HL-60/S4 treated with phorbol 12-myristate 13-acetate at 8.2 ng/mL for 4 days and 3 days (cell line): ENCODE measurements at regions not wholly inside any gene's neighbourhood (a gene's known extent, or its start where the extent isn't known, plus 50 kb on each side); places are given as distances from the start of the nearest gene placed in this dataset.
"Not testable (repeated sequence)": the region's sequence is repeated elsewhere in the genome, so short reads cannot be mapped to it uniquely, and the experiment has no call there.

ENCODE experiments used
- in situ Hi-C: fragments of 300-500 bp; cut with MboI; formaldehyde crosslinking; loops from 2 replicates; pipeline ENCODE4 v1.15.0; 2022; ENCODE audit warnings: low sequenced_read_pairs

DNA sequence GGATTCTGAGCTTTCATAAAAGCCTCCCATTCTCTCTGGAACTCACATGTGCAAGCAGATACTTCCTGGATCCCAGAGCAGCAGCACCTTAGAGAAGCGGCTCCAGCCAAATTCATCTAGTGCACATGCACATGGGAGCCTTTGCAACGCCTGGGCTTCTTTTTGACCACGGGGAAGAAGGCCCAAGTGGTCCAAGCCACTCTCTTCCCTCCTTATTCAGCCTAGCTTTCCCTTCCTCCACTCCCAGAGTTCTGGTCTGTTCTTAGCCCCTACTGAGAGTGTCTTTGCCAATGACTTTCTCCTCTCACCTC is 118.7 kb downstream of the ZNF365 start:
- in situ Hi-C loops, result no loop called here

GRCh38 chr10:62496925-62497324 is 122.8 kb downstream of the ZNF365 start:
- in situ Hi-C loops, result no loop called here

- in situ Hi-C loops, result no loop called here
These were observed 124.1 kb downstream of the ZNF365 start for GRCh38 chr10:62498271-62498670.

DNA sequence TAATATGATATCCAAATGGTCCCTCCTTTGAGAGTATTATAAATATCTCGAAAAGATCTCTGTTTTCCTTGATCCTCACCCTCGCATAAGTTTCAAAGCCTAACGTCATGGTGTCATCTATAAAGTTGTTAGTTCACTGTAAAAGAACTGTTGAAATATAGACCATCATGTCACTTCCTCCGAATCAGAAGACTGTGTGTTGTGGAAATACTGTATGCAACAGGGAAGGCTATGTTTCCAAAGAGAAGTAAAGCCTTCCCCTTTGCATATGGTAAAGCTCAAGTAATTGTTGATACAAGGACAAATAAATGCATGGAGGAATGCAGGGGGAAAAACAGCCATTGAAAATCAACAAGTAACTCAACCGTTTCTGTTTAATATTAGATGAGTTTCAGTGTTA is 125.9 kb downstream of the ZNF365 start:
- in situ Hi-C loops, result not testable (repeated sequence)

GRCh38 chr10:62501547-62501946 is 127.4 kb downstream of the ZNF365 start:
- in situ Hi-C loops, result no loop called here

GRCh38 chr10:62502995-62503613 is 128.9 kb downstream of the ZNF365 start:
- in situ Hi-C loops, result no loop called here

- in situ Hi-C loops, result no loop called here
These were observed 129.7 kb downstream of the ZNF365 start for GRCh38 chr10:62503872-62504271.

DNA sequence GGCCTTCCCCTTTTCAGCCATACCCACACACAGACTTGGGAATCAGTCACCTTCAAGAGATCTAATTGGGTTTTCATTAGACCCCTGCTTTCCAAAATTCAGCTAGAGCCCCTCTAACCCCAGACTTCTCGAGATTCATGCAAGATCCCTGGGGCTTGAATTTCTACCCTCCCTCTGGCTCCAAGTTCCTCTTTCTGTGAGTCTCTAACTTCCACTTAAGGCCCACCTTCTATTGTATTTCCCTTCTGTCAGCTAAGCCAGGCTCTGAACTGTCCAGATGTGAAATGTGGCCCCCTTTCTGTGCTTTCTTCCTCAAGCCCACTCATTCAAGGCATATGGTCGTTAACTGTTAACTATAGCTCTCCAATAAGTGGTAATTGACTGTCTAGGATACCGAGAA is 132.2 kb downstream of the ZNF365 start:
- in situ Hi-C loops, result no loop called here

- in situ Hi-C loops, result no loop called here
These were observed 137.1 kb downstream of the ZNF365 start for GRCh38 chr10:62511238-62511637.

DNA sequence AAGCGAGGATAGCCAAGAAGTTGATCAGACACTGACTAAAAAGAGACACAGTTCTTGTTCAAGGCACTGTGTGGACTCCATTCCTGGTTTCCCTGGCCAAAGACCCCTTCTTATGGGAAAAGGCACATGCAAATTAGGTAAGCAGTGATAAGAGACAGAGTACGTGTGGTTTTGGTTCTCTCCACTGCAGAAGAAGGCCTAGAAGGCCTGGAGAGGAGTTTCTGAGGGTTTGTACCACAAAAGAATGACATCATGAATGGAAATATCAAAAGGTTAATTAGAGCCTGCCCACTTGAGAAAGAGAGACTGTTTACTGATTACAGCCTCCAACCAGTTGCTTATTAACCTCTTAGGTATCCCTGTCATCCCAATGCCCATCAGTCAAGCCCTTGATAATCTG is 137.5 kb downstream of the ZNF365 start:
- in situ Hi-C loops, result no loop called here

GRCh38 chr10:62512732-62513475 is 138.7 kb downstream of the ZNF365 start:
- in situ Hi-C loops, result no loop called here

DNA sequence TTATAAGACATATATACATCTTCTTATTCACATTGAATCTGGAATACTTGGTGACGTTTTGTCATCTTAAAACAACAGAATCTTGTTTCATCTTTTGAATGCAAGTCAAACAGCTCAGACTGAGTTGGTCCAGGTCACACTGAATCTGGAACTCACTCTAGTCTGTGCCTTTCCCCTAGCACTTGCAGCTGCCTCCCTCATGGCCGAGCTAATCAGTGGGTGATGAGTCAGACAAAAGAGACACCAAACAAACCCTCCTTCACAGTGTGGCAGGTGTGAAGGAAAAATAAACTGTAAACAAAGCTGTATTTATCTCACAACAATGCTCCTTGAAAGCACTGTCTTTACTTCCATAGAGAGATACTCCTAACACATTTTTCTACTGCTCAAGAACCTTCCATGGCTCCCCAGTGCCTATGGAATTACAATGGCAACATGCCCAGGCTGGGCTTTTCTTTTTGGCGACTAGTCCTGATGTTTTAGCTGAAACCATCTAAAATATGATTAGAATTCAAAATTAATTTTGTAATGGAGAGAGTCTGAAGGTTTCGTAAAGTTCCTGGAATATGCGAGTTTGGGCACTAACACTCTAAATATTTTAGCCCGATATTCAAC is 140.0 kb downstream of the ZNF365 start:
- in situ Hi-C loops, result no loop called here

DNA sequence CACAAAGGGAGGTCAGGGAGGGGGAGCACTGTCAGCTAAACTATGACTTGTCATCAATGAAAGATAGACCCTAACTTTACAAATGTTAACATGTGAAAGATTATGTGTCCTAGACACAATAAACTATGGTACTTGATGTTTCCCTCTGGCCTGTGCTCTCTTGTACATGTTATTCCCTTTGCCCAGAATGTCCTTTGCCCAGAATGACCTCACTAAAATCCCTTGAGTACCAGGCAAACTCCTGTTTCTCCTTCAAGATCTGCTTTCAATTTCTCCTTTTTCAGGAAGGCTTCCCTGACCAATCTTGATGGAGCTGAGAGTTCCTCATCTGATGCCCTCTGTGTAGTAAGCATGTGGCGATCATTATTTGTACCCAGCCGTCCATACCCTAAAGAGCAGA is 143.1 kb downstream of the ZNF365 start:
- in situ Hi-C loops, result no loop called here

- in situ Hi-C loops, result no loop called here
These were observed 153.1 kb downstream of the ZNF365 start for GRCh38 chr10:62527019-62527827.

DNA sequence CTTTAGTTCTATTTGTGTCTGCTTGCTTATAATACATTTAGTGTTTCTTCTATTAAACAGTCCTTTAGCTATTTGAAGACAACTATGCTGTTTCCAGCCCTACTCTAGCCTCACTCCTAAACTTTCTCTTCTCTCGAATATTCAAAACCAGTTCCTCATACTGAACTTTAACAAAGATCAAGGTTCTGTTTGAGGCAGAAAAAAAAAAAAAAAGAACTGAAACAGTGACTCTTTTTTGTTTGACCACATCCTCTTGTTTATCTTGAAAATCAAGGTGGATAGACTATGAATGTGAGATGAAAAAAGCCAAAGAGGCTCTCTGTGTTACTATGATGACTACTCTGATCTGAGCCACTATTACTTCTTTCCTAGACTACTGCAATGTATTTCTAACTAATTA is 154.3 kb downstream of the ZNF365 start:
- in situ Hi-C loops, result no loop called here

- in situ Hi-C loops, result no loop called here
These were observed 155.2 kb downstream of the ZNF365 start for GRCh38 chr10:62529396-62529795.

- in situ Hi-C loops, result no loop called here
These were observed 159.9 kb downstream of the ZNF365 start for GRCh38 chr10:62534031-62534430.

DNA sequence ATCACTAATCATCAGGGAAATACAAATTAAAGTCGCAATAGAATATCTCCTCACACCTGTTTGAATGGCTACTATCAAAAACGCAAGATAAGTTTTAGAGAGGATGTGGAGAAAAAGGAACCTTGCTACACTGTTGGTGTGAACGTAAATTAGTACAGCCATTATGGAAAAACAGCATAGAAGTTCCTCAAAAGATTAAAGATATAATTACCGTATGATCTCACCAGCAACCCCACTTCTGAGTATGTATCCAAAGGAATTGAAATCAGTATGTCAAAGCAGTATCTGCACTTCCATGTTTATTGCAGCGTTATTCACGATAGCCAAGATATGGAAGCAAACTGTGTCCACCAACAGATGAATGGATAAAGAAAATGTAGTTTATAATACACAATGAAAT is 164.4 kb downstream of the ZNF365 start:
- in situ Hi-C loops, result no loop called here

- in situ Hi-C loops, result no loop called here
These were observed 166.2 kb downstream of the ZNF365 start for GRCh38 chr10:62540389-62540788.

DNA sequence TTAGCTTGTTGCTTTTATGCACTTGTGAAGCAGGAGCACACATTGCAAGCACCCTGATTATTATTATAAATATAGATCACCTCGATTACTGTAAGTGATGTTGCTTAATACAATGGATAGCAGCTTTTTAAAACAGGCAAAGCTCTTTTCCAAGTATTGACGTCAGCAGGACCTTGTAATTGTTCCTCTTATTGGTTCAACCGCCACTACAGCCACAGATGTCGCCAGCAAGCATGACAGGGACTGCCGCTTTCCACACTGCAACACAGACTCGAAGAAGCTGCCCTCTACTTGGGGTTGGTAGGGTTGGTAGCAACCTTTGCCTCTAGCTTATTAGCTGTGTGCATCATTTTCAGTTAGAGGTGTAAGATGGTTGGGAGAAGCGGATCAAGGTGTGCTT is 167.6 kb downstream of the ZNF365 start:
- in situ Hi-C loops, result no loop called here

DNA sequence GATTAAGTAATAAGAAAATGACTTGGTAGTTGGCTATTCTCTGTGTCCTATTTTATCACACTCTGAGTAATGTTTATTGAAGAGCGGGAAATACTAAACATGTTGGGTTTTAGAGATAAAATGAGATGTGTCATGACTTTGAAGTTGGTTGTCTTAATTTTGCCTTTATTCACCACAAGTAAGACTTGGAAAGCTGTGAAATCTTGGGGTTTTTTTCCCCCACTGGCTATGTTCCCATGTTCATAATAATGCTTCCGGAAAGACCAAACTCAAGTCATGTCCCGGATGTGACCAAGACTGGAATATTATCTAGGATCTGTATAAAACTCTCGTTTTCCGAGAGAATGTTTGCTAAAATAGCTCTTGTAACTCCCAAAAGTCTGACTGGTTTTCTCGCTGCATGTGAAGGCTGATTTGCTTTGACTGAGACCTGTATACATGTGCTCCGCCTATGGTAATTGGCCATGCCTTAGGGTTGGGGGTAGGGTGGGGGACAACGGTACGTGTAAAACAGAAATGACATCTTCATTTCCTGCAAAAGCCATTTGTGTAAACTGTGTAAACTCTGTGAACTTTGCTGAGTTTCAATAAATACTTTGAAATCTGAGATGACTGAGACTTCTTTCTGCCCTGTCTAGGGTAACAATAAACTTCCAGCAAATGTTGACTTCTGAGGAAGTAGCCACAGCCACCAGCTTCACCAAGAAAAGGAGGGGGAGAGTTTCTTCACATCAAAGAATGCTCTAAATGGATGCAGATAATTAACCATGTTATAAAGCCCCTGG is 169.6 kb downstream of the ZNF365 start:
- in situ Hi-C loops, result no loop called here
